Natural killer cell (primary cell): ENCODE measurements at regions not wholly inside any gene's neighbourhood (a gene's known extent, or its start where the extent isn't known, plus 50 kb on each side); places are given as distances from the start of the nearest gene placed in this dataset.

Experiments
- ATAC-seq, 3 donors: fragments of 150-1000 bp in 2 of 3; fragments of 200-7000 bp in 1 of 3; cut with Tn5 transposase; 1 replicate in 1 of 3; 2 replicates in 2 of 3; pipeline ENCODE4 v1.10.0; 2021; ENCODE audit warnings: mild to moderate bottlenecking in 2 of 3, moderate library complexity in 2 of 3
- DNase-seq, 2 donors: peaks; one replicate each; pipeline versions ENCODE4 v3.0.0 to v3.0.0-alpha.2; 2013 to 2021; ENCODE audit warnings: mixed read lengths in 1 of 2
- H3K27ac ChIP-seq: one replicate; pipeline ENCODE4 v1.5.1; 2013; ENCODE audit warnings: mild to moderate bottlenecking, low read length
- H3K27me3 ChIP-seq: one replicate; pipeline ENCODE4 v1.6.1; 2013; ENCODE audit warnings: low read length; ENCODE audit not compliant: control insufficient read depth, insufficient read depth
- H3K36me3 ChIP-seq: one replicate; pipeline ENCODE4 v1.6.1; 2013; ENCODE audit warnings: low read length; ENCODE audit not compliant: control insufficient read depth, insufficient read depth
- H3K4me1 ChIP-seq: one replicate; pipeline ENCODE4 v1.6.1; 2013; ENCODE audit warnings: low read length; ENCODE audit not compliant: control insufficient read depth, insufficient read depth
- H3K4me3 ChIP-seq: one replicate; pipeline ENCODE4 v1.5.1; 2013; ENCODE audit warnings: low read length
- H3K9me3 ChIP-seq: one replicate; pipeline ENCODE4 v1.6.1; 2013; ENCODE audit warnings: low read length; ENCODE audit not compliant: control insufficient read depth, insufficient read depth
- H3K27ac Mint-ChIP-seq, 2 donors: one replicate each; pipeline ENCODE4 v1.8.0; 2022; ENCODE audit warnings: mild to moderate bottlenecking in 2 of 2, mixed read lengths in 2 of 2, moderate library complexity in 1 of 2
- H3K27me3 Mint-ChIP-seq, 2 donors: one replicate each; pipeline ENCODE4 v1.8.0; 2022; ENCODE audit warnings: low read depth in 2 of 2, mixed read lengths in 2 of 2
- H3K36me3 Mint-ChIP-seq: one replicate; pipeline ENCODE4 v1.8.0; 2022; ENCODE audit warnings: mixed read lengths
- H3K4me1 Mint-ChIP-seq, 2 donors: one replicate each; pipeline ENCODE4 v1.8.0; 2022; ENCODE audit warnings: mixed read lengths in 2 of 2
- H3K4me3 Mint-ChIP-seq: one replicate; pipeline ENCODE4 v1.8.0; 2022; ENCODE audit warnings: mild to moderate bottlenecking, moderate library complexity, mixed read lengths
- H3K9me3 Mint-ChIP-seq, 2 donors: one replicate each; pipeline ENCODE4 v1.8.0; 2022; ENCODE audit warnings: mixed read lengths in 2 of 2
- CTCF ChIP-seq: fragments of 200-600 bp; IDR thresholded peaks from one replicate; pipeline ENCODE4 v1.8.0; 2022; ENCODE audit warnings: antibody characterized with exemption
- WGBS: methylation state at CpG from one replicate; pipeline ENCODE4 v1.1.7; 2013; ENCODE audit warnings: missing lambda C conversion rate; ENCODE audit not compliant: insufficient coverage; 5-methylcytosine and 5-hydroxymethylcytosine counted together
- intact Hi-C: fragments of 100-400 bp; cut with micrococcal nuclease; formaldehyde crosslinking; loops from one replicate; pipeline ENCODE4 v1.14.2; 2022

- intact Hi-C loops: no loop called here
- Histone ChIP-seq H3K4me3 (no peak overlapping the region), H3K9me3 (no peaks in the 10 kb centered on the region), H3K27me3 (no peaks in the 10 kb centered on the region), H3K36me3 (no peaks in the 10 kb centered on the region), H3K4me1 (no peaks in the 10 kb centered on the region), H3K27ac (no peak overlapping the region)
- DNase-seq (no peak), ATAC-seq (no peak)
- no peaks in the 10 kb centered on the region for H3K27me3 Mint-ChIP-seq
- TF ChIP-seq CTCF: no peak
- no peaks in the 10 kb centered on the region for H3K36me3 Mint-ChIP-seq
- no peak overlapping the region for H3K4me3 Mint-ChIP-seq
- H3K4me1 Mint-ChIP-seq: no peaks in the 10 kb centered on the region
- H3K27ac Mint-ChIP-seq: no peak overlapping the region
- H3K9me3 Mint-ChIP-seq: peaks cover 0 to 4% of the 10 kb centered on the region in 2 donors
- WGBS: 90% methylated on average over 6 of the region's 7 CpGs
Measured at GRCh38 chr6:133595111-133595761, 293.7 kb upstream of the TCF21 start.

GRCh38 chr6:133606852-133607251, 282.1 kb upstream of the TCF21 start:
- no peaks in the 10 kb centered on the region for H3K4me1 Mint-ChIP-seq
- Histone ChIP-seq H3K27ac (no peak overlapping the region), H3K27me3 (no peaks in the 10 kb centered on the region), H3K4me3 (no peak overlapping the region), H3K36me3 (no peaks in the 10 kb centered on the region), H3K4me1 (no peaks in the 10 kb centered on the region), H3K9me3 (no peaks in the 10 kb centered on the region)
- intact Hi-C loops: no loop called here
- H3K27me3 Mint-ChIP-seq: no peaks in the 10 kb centered on the region
- H3K27ac Mint-ChIP-seq: no peak overlapping the region
- 81% methylated on average over 3 of the region's 3 CpGs for WGBS
- H3K36me3 Mint-ChIP-seq: no peaks in the 10 kb centered on the region
- DNase-seq (no peak), ATAC-seq (no peak)
- H3K9me3 Mint-ChIP-seq: no peaks in the 10 kb centered on the region
- no peak for TF ChIP-seq CTCF
- no peak overlapping the region for H3K4me3 Mint-ChIP-seq

GRCh38 chr6:133608620-133609019, 280.3 kb upstream of the TCF21 start:
- H3K4me1 ChIP-seq: no peaks in the 10 kb centered on the region
- no peaks in the 10 kb centered on the region for H3K4me1 Mint-ChIP-seq
- no peak for TF ChIP-seq CTCF
- H3K36me3 ChIP-seq: no peaks in the 10 kb centered on the region
- DNase-seq (no peak), ATAC-seq (no peak)
- H3K27ac Mint-ChIP-seq: no peak overlapping the region
- whole genome bisulfite sequencing: 96% methylated on average over 9 of the region's 9 CpGs
- intact Hi-C loops: no loop called here
- no peaks in the 10 kb centered on the region for H3K9me3 Mint-ChIP-seq
- no peaks in the 10 kb centered on the region for H3K9me3 ChIP-seq
- H3K27me3 ChIP-seq: no peaks in the 10 kb centered on the region
- no peaks in the 10 kb centered on the region for H3K36me3 Mint-ChIP-seq
- no peak overlapping the region for H3K4me3 ChIP-seq
- no peak overlapping the region for H3K27ac ChIP-seq
- no peak overlapping the region for H3K4me3 Mint-ChIP-seq
- H3K27me3 Mint-ChIP-seq: no peaks in the 10 kb centered on the region
